IPS-NIHi11 (cell line): ENCODE measurements at regions not wholly inside any gene's neighbourhood (a gene's known extent, or its start where the extent isn't known, plus 50 kb on each side); places are given as distances from the start of the nearest gene placed in this dataset.
"Not testable (repeated sequence)": the region's sequence is repeated elsewhere in the genome, so short reads cannot be mapped to it uniquely, and the experiment has no call there.

Experiments used
- DNase-seq: peaks from one replicate; pipeline ENCODE4 v3.0.0; 2012; ENCODE audit warnings: mixed read lengths, low spot score

GRCh38 chr14:58887931-58888330 lies 250.2 kb downstream of the DACT1 start:
- DNase-seq, result no peak

GRCh38 chr14:58898655-58899316 lies 261.0 kb downstream of the DACT1 start:
- no peak for DNase-seq

- DNase-seq, result no peak
Observed at GRCh38 chr14:58899317-58899713, 261.6 kb downstream of the DACT1 start.

- DNase-seq, result no peak
Observed at GRCh38 chr14:58901826-58902225, 264.1 kb downstream of the DACT1 start.

GRCh38 chr14:58904776-58905175 lies 267.0 kb downstream of the DACT1 start:
- DNase-seq, result no peak

- DNase-seq, result no peak
Observed at GRCh38 chr14:58907803-58908202, 270.0 kb downstream of the DACT1 start.

- DNase-seq, result no peak
Observed at GRCh38 chr14:58912287-58912686, 274.5 kb downstream of the DACT1 start.

- no peak for DNase-seq
Observed at GRCh38 chr14:58912799-58913432, 275.2 kb downstream of the DACT1 start.

GRCh38 chr14:58914279-58914855 lies 274.1 kb upstream of the DAAM1 start:
- DNase-seq, result no peak

GRCh38 chr14:58915646-58916045 lies 272.8 kb upstream of the DAAM1 start:
- no peak for DNase-seq

- no peak for DNase-seq
Observed at GRCh38 chr14:58918066-58918738, 270.3 kb upstream of the DAAM1 start.

GRCh38 chr14:58919217-58919616 lies 269.2 kb upstream of the DAAM1 start:
- DNase-seq, result no peak

- no peak for DNase-seq
Observed at GRCh38 chr14:58920230-58920629, 268.2 kb upstream of the DAAM1 start.

GRCh38 chr14:58922201-58922940 lies 266.1 kb upstream of the DAAM1 start:
- not testable (repeated sequence) for DNase-seq

GRCh38 chr14:58923751-58924405 lies 264.6 kb upstream of the DAAM1 start:
- DNase-seq, result no peak

GRCh38 chr14:58941629-58942028 lies 246.8 kb upstream of the DAAM1 start:
- DNase-seq, result no peak

GRCh38 chr14:58942516-58942915 lies 246.0 kb upstream of the DAAM1 start:
- no peak for DNase-seq

GRCh38 chr14:58944343-58944967 lies 244.0 kb upstream of the DAAM1 start:
- peak; percentile 38 for DNase-seq

- no peak for DNase-seq
Observed at GRCh38 chr14:58944968-58945356, 243.5 kb upstream of the DAAM1 start.

- DNase-seq, result no peak
Observed at GRCh38 chr14:58946431-58946830, 242.0 kb upstream of the DAAM1 start.

- DNase-seq, result no peak
Observed at GRCh38 chr14:58947156-58947555, 241.3 kb upstream of the DAAM1 start.
